ENCODE measurements at regions not wholly inside any gene's neighbourhood (a gene's known extent, or its start where the extent isn't known, plus 50 kb on each side); places are given as distances from the start of the nearest gene placed in this dataset.

- Histone ChIP-seq H3K23ac (ENCODE audit: low read length in 2 of 2) (no peak overlapping the region), H3K4me3 (ENCODE audit: insufficient read depth in 1 of 2, low read depth in 1 of 2, low read length in 2 of 2) (no peak overlapping the region), H2BK120ac (ENCODE audit: low read depth, low read length) (no peak overlapping the region), H3K18ac (ENCODE audit: low read depth in 1 of 2, low read length in 2 of 2) (no peak overlapping the region), H2BK5ac (ENCODE audit: low read depth, low read length, poor library complexity, severe bottlenecking) (no peak overlapping the region), H2AFZ (ENCODE audit: low read depth, low read length) (no peak overlapping the region), H3K14ac (ENCODE audit: low read length in 2 of 2) (no peak overlapping the region), H2BK12ac (ENCODE audit: low read length in 2 of 2) (no peak overlapping the region), H3K79me1 (replicated peaks; ENCODE audit: low read length, poor library complexity, severe bottlenecking) (no peaks in the 10 kb centered on the region), H3K4me2 (ENCODE audit: low read length, poor library complexity, severe bottlenecking) (no peak overlapping the region), H3K4me1 (ENCODE audit: control insufficient read depth, insufficient read depth, low read depth, low read length) (no peaks in the 10 kb centered on the region), H4K91ac (ENCODE audit: low read length) (no peak overlapping the region), H2AK5ac (ENCODE audit: low read length, severe bottlenecking) (no peak overlapping the region), H4K8ac (ENCODE audit: low read length) (no peak overlapping the region), H2BK15ac (ENCODE audit: low read depth, poor library complexity, severe bottlenecking) (no peak overlapping the region), H3K9ac (ENCODE audit: low read length) (no peak overlapping the region), H3K36me3 (ENCODE audit: control insufficient read depth in 1 of 2, insufficient read depth in 2 of 2, low read depth in 1 of 2, low read length in 2 of 2) (no peaks in the 10 kb centered on the region), H3K9me3 (ENCODE audit: control insufficient read depth, low read length) (no peaks in the 10 kb centered on the region), H3K27me3 (ENCODE audit: control insufficient read depth in 1 of 2, insufficient read depth in 1 of 2, low read length in 2 of 2) (no peaks in the 10 kb centered on the region), H3K4ac (ENCODE audit: low read depth in 1 of 2, low read length in 2 of 2) (no peak overlapping the region), H3K27ac (ENCODE audit: low read length, poor library complexity, severe bottlenecking) (no peak overlapping the region)
- no peak for DNase-seq
Observed at GRCh38 chr2:166651991-166652390, 157.9 kb upstream of the SCN7A start.

GRCh38 chr2:166651080-166651675, 157.1 kb upstream of the SCN7A start:
- DNase-seq: peak; percentile 23
- Histone ChIP-seq H2BK12ac (ENCODE audit: low read length in 2 of 2) (no peak overlapping the region), H2AFZ (ENCODE audit: low read depth, low read length) (no peak overlapping the region), H3K4me3 (ENCODE audit: insufficient read depth in 1 of 2, low read depth in 1 of 2, low read length in 2 of 2) (no peak overlapping the region), H3K27ac (ENCODE audit: low read length, poor library complexity, severe bottlenecking) (peak overlapping the region; percentile 2), H2AK5ac (ENCODE audit: low read length, severe bottlenecking) (no peak overlapping the region), H3K4me1 (ENCODE audit: control insufficient read depth, insufficient read depth, low read depth, low read length) (no peaks in the 10 kb centered on the region), H2BK120ac (ENCODE audit: low read depth, low read length) (no peak overlapping the region), H3K18ac (ENCODE audit: low read depth in 1 of 2, low read length in 2 of 2) (no peak overlapping the region), H3K14ac (ENCODE audit: low read length in 2 of 2) (no peak overlapping the region), H3K4me2 (ENCODE audit: low read length, poor library complexity, severe bottlenecking) (no peak overlapping the region), H3K9me3 (ENCODE audit: control insufficient read depth, low read length) (peaks cover 2% of the 10 kb centered on the region), H2BK5ac (ENCODE audit: low read depth, low read length, poor library complexity, severe bottlenecking) (no peak overlapping the region), H3K36me3 (ENCODE audit: control insufficient read depth in 1 of 2, insufficient read depth in 2 of 2, low read depth in 1 of 2, low read length in 2 of 2) (no peaks in the 10 kb centered on the region), H3K4ac (ENCODE audit: low read depth in 1 of 2, low read length in 2 of 2) (peak overlapping the region in 1 of 2 experiments; percentile 64), H4K8ac (ENCODE audit: low read length) (no peak overlapping the region), H4K91ac (ENCODE audit: low read length) (no peak overlapping the region), H2BK15ac (ENCODE audit: low read depth, poor library complexity, severe bottlenecking) (no peak overlapping the region), H3K79me1 (replicated peaks; ENCODE audit: low read length, poor library complexity, severe bottlenecking) (no peaks in the 10 kb centered on the region), H3K27me3 (ENCODE audit: control insufficient read depth in 1 of 2, insufficient read depth in 1 of 2, low read length in 2 of 2) (no peaks in the 10 kb centered on the region), H3K23ac (ENCODE audit: low read length in 2 of 2) (no peak overlapping the region), H3K9ac (ENCODE audit: low read length) (no peak overlapping the region)
- WGBS: 54% methylated on average over 1 of the region's 4 CpGs

- Histone ChIP-seq H3K36me3 (ENCODE audit: control insufficient read depth in 1 of 2, insufficient read depth in 2 of 2, low read depth in 1 of 2, low read length in 2 of 2) (no peaks in the 10 kb centered on the region), H3K79me1 (replicated peaks; ENCODE audit: low read length, poor library complexity, severe bottlenecking) (no peaks in the 10 kb centered on the region), H4K8ac (ENCODE audit: low read length) (no peak overlapping the region), H3K4me3 (ENCODE audit: insufficient read depth in 1 of 2, low read depth in 1 of 2, low read length in 2 of 2) (no peak overlapping the region), H3K4ac (ENCODE audit: low read depth in 1 of 2, low read length in 2 of 2) (no peak overlapping the region), H3K4me1 (ENCODE audit: control insufficient read depth, insufficient read depth, low read depth, low read length) (no peaks in the 10 kb centered on the region), H3K18ac (ENCODE audit: low read depth in 1 of 2, low read length in 2 of 2) (no peak overlapping the region), H2AFZ (ENCODE audit: low read depth, low read length) (no peak overlapping the region), H3K27me3 (ENCODE audit: control insufficient read depth in 1 of 2, insufficient read depth in 1 of 2, low read length in 2 of 2) (no peaks in the 10 kb centered on the region), H2BK120ac (ENCODE audit: low read depth, low read length) (no peak overlapping the region), H3K4me2 (ENCODE audit: low read length, poor library complexity, severe bottlenecking) (no peak overlapping the region), H2BK12ac (ENCODE audit: low read length in 2 of 2) (no peak overlapping the region), H3K14ac (ENCODE audit: low read length in 2 of 2) (no peak overlapping the region), H2BK15ac (ENCODE audit: low read depth, poor library complexity, severe bottlenecking) (no peak overlapping the region), H4K91ac (ENCODE audit: low read length) (no peak overlapping the region), H3K9ac (ENCODE audit: low read length) (no peak overlapping the region), H3K27ac (ENCODE audit: low read length, poor library complexity, severe bottlenecking) (no peak overlapping the region), H2AK5ac (ENCODE audit: low read length, severe bottlenecking) (no peak overlapping the region), H3K23ac (ENCODE audit: low read length in 2 of 2) (no peak overlapping the region), H3K9me3 (ENCODE audit: control insufficient read depth, low read length) (peaks cover 6% of the 10 kb centered on the region), H2BK5ac (ENCODE audit: low read depth, low read length, poor library complexity, severe bottlenecking) (no peak overlapping the region)
- no peak for DNase-seq
- WGBS: 100% methylated on average over 1 of the region's 2 CpGs
Observed at GRCh38 chr2:166647935-166648334, 153.9 kb upstream of the SCN7A start.

DNA sequence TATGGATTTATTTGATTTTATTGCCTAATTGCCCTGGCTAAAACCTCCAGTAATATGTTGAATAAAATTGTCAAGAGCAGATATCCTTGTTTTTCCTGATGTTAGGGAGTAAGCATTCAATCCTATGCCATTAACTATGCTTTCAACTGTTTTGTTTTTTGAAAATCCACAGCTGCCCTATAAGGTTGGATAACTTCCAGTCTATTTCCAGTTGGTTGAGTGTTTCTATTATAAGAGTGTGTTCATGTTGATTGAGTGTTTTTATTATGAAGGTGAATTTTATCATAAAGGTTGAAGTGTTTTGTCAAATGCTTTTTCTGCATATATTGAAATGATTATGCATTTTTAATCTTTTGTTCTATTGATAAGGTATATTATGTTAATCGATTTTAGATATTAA, 149.9 kb upstream of the SCN7A start:
- no peak overlapping the region for H2BK12ac ChIP-seq (ENCODE audit: low read length in 2 of 2)
- H2BK120ac ChIP-seq (ENCODE audit: low read depth, low read length): no peak overlapping the region
- no peak for DNase-seq

More for the DNA sequence above, 149.9 kb upstream of the SCN7A start:
- H3K4ac ChIP-seq (ENCODE audit: low read depth in 1 of 2, low read length in 2 of 2): no peak overlapping the region
- H3K79me1 ChIP-seq (replicated peaks; ENCODE audit: low read length, poor library complexity, severe bottlenecking): no peaks in the 10 kb centered on the region
- H3K4me2 ChIP-seq (ENCODE audit: low read length, poor library complexity, severe bottlenecking): no peak overlapping the region
- no peaks in the 10 kb centered on the region for H3K36me3 ChIP-seq (ENCODE audit: control insufficient read depth in 1 of 2, insufficient read depth in 2 of 2, low read depth in 1 of 2, low read length in 2 of 2)
- no peak overlapping the region for H2AFZ ChIP-seq (ENCODE audit: low read depth, low read length)
- peaks cover 6% of the 10 kb centered on the region for H3K9me3 ChIP-seq (ENCODE audit: control insufficient read depth, low read length)
- no peak overlapping the region for H3K18ac ChIP-seq (ENCODE audit: low read depth in 1 of 2, low read length in 2 of 2)
- peak overlapping the region; percentile 19 for H2BK5ac ChIP-seq (ENCODE audit: low read depth, low read length, poor library complexity, severe bottlenecking)
- H2BK15ac ChIP-seq (ENCODE audit: low read depth, poor library complexity, severe bottlenecking): no peak overlapping the region
- H3K4me1 ChIP-seq (ENCODE audit: control insufficient read depth, insufficient read depth, low read depth, low read length): no peaks in the 10 kb centered on the region
- H4K91ac ChIP-seq (ENCODE audit: low read length): no peak overlapping the region
- WGBS: no CpG with 5 or more reads among the region's 1 CpG
- H2AK5ac ChIP-seq (ENCODE audit: low read length, severe bottlenecking): no peak overlapping the region
- H3K9ac ChIP-seq (ENCODE audit: low read length): no peak overlapping the region
- no peak overlapping the region for H4K8ac ChIP-seq (ENCODE audit: low read length)
- no peak overlapping the region for H3K23ac ChIP-seq (ENCODE audit: low read length in 2 of 2)
- H3K27ac ChIP-seq (ENCODE audit: low read length, poor library complexity, severe bottlenecking): no peak overlapping the region
- H3K4me3 ChIP-seq (ENCODE audit: insufficient read depth in 1 of 2, low read depth in 1 of 2, low read length in 2 of 2): no peak overlapping the region
- no peaks in the 10 kb centered on the region for H3K27me3 ChIP-seq (ENCODE audit: control insufficient read depth in 1 of 2, insufficient read depth in 1 of 2, low read length in 2 of 2)
- H3K14ac ChIP-seq (ENCODE audit: low read length in 2 of 2): no peak overlapping the region

Data from mesenchymal stem cell (in vitro differentiated cells and primary cell).